HG03378 (cell line): ENCODE measurements at regions not wholly inside any gene's neighbourhood (a gene's known extent, or its start where the extent isn't known, plus 50 kb on each side); places are given as distances from the start of the nearest gene placed in this dataset.

Source experiments
- ATAC-seq: cut with Tn5 transposase; IDR thresholded peaks from one replicate; pipeline ENCODE4 v1.9.1; 2021; ENCODE audit warnings: mild to moderate bottlenecking, moderate library complexity; ENCODE audit not compliant: unreplicated experiment

- no peak for ATAC-seq
Observed at GRCh38 chr12:41777064-41777790, 367.4 kb downstream of the GXYLT1 start.

DNA sequence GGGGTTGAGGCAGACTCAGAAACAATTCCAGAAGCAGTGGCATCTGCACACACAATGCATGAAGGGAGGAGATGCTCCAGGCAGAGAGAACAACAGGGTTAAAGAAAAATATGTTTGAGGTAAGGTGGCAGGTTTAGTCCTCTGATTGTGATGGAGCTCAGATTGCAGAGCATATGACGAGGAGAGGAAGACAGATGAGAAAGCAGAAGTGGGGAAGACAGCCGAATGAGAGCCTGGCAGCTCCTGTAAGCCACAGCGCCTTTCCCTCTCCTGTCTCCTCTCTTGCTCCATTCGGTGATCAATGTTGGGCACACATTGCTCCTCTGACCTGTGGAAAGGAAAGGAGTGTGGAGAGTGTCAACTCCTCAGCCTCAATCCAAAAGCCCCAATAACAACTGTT lies 372.2 kb downstream of the GXYLT1 start:
- ATAC-seq, result no peak

- peak; percentile 87 for ATAC-seq
Observed at GRCh38 chr12:41769810-41770209, 374.9 kb downstream of the GXYLT1 start.

DNA sequence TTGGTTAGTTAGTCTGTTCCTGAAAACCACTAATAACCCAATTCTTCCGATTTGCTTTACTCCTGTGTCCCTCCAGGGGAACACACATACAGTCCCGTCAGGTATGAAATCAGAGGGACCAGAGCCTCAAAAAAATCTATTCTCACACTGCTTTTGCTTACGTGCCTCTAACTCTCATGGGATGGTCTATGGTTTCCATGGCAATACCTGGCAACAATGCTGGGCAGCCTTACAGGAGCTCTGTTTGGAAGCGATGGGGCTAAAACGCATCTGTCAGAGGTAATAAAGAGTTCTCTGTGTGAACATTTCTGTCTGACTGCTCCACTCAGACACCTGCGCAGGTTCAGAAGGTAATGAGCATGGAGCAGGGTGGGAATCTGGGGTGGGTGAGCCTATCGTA lies 376.2 kb downstream of the GXYLT1 start:
- no peak for ATAC-seq

- no peak for ATAC-seq
Observed at GRCh38 chr12:41762691-41763090, 382.0 kb downstream of the GXYLT1 start.

GRCh38 chr12:41745593-41745992 lies 399.1 kb downstream of the GXYLT1 start:
- ATAC-seq, result no peak

DNA sequence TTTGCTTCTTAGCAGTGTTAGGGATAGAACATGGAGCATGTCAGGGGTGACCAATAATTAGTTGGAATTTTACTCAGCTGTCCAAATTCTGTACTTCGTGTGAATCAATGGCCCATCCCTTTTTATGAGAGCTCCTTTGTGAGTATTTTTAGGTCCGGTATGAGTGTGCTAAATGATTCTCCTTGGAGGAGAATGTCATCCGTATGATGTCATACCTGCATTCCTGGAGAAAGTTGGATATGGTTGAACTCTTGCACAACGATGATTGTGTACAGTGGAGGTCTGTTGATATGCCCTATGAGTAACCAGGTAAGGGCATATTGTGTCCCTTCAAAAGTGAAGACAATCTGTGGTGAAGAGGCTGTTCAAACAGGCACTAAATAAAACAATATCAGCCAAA lies 400.8 kb downstream of the GXYLT1 start:
- no peak for ATAC-seq

DNA sequence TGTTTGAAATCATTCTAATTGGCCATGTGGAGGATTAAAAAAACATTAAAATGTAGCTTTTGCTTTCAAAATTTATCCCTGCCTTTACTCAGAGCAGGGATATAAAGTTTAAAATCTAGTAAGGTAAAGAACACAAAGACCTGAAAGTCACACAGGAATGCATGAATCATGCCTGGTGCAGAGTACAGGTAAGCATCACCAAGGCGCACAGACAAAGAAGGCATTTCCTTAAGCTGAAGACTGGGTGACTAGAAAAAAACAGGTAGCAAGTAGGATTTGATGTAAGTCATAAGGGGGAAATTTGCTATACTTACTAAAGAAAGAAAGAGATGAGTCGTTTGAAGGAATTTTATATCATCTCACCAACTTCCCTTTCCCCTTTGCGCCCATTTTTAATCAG lies 405.6 kb downstream of the GXYLT1 start:
- ATAC-seq, result no peak

DNA sequence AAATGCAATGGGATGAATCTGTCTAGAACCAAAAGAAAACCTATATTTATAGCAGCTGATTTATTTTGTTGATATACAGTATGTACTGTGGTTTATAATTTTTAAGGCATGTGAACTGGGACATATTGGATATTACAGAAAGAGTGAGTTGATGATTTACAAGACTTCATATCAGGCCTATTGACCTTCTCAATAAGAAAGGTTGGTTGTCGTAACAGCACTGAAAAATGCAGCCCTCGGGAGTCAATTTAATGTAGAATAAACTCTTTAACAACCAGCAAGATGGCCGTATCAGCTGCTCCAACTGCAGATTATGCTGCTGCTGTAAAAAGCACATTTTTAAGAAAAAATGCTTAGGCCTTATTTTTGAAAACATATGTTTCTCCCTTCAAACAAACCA lies 407.3 kb downstream of the GXYLT1 start:
- no peak for ATAC-seq

DNA sequence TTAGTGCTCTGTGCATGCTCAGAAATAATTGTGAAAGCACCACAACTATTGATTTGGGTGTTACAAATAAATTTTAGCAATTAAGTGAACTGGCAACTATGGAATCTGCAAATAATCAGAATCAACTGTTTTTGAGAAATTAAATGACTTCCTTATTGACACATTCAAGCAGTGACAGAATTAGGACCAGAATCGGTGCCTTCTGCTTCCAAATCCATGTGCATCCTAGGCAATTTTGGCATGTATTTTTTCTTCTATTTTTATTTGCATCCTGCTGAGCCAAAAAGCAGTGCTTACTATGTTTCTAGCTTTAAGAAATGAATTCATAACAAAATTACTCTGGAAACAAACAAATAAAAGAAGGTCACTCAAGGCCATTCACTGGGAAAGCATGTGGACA lies 408.2 kb downstream of the GXYLT1 start:
- ATAC-seq, result no peak

GRCh38 chr12:41731691-41732090 lies 413.0 kb downstream of the GXYLT1 start:
- no peak for ATAC-seq

- no peak for ATAC-seq
Observed at GRCh38 chr12:41731061-41731460, 413.6 kb downstream of the GXYLT1 start.

GRCh38 chr12:41724216-41724615 lies 420.5 kb downstream of the GXYLT1 start:
- ATAC-seq, result no peak

- no peak for ATAC-seq
Observed at GRCh38 chr12:41719214-41719613, 425.5 kb downstream of the GXYLT1 start.

GRCh38 chr12:41715256-41715655 lies 429.4 kb downstream of the GXYLT1 start:
- no peak for ATAC-seq

- ATAC-seq, result no peak
Observed at GRCh38 chr12:41709463-41710285, 435.0 kb downstream of the GXYLT1 start.

DNA sequence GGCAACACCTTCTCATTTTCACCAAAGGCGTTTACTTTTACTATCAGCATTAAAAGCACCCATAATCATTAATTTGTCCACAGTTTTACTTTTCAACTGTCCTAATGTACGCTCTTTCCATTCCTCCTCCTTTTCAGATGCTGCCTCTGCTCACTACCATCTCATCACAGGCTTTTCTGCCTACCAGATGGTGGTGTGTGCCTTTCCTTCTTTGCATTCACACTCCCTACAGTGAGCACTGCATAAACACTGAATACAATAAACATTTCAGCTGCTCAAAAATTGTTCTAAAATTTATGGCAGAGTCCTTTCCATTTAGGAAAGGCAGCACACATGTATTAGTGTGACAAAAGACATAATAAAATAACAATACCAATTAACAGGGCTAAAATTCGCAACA lies 435.7 kb downstream of the GXYLT1 start:
- ATAC-seq, result no peak

DNA sequence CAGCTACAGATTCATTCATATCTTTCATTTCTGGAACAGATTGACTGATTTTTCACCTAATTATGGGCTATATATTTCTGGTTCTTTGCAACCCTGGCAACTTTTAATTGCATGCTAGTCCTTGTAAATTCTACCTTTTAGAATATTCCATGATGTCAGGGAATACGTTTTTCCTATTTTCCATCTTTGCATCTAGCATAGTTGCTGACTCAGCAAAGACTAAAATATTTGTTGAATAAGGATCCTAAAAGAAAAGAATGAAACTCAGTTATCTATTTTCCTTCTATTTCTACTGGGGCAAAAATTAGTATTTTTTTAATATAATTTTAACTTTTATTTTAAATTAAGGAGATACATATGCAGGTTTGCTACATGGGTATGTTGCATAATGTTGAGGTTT lies 438.3 kb downstream of the GXYLT1 start:
- no peak for ATAC-seq

- ATAC-seq, result no peak
Observed at GRCh38 chr12:41701943-41702601, 442.6 kb downstream of the GXYLT1 start.

GRCh38 chr12:41700940-41701339 lies 443.7 kb downstream of the GXYLT1 start:
- ATAC-seq, result no peak

DNA sequence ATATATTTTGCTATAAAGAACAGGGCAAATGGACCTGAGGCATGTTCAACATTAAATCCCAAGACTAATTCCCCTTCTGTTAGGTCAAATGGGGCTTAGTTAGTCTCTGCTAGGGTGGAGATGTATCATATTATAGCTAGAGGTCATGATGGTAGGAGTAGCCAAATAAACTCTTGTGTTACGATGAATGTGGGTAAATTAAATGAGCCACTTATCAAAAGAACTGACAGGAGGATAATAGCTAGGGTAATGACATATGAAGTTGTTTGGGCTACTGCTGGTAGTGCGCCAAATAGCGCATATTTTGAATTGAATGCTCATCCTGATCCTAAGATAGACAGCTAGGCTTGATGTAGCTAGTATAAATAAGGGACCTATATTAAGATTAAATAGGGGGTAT lies 445.0 kb downstream of the GXYLT1 start:
- no peak for ATAC-seq

- ATAC-seq, result no peak
Observed at GRCh38 chr12:41697161-41697560, 447.5 kb downstream of the GXYLT1 start.
